ENCODE measurements at regions not wholly inside any gene's neighbourhood (a gene's known extent, or its start where the extent isn't known, plus 50 kb on each side); places are given as distances from the start of the nearest gene placed in this dataset.

DNA sequence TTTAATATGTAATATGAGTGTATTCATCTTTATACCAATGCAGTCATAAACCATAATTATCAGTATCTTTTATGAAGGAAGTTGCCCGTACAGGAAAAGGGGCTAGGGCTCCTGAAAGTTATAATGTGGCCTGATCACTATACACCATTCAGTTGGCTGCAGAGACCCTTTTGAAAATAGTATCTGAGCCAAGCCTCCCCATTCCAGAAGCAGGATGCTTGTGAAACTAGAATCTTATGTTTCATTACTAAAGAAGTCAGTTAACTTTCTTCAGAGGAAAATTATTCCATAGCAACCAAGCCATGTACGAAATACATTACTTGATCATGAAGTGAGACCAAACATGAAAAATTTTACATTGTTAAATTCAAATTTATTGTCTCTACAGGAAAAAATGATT, 251.5 kb upstream of the TCF21 start:
- H2AFZ ChIP-seq (ENCODE audit: low read depth, low read length): no peak overlapping the region
- no peaks in the 10 kb centered on the region for H4K20me1 ChIP-seq (ENCODE audit: insufficient read depth, low read length)
- no peaks in the 10 kb centered on the region for H3K9me3 ChIP-seq (ENCODE audit: insufficient read depth, low read length, severe bottlenecking)
- H3K4me2 ChIP-seq (ENCODE audit: insufficient read depth, low read length): no peak overlapping the region
- H3K4me1 ChIP-seq (ENCODE audit: insufficient read depth, low read length): no peaks in the 10 kb centered on the region
- H3K9ac ChIP-seq (ENCODE audit: low read depth, low read length): no peak overlapping the region
- no peaks in the 10 kb centered on the region for H3K36me3 ChIP-seq (ENCODE audit: insufficient read depth, low read length)
- peaks cover 6% of the 10 kb centered on the region for H3K27me3 ChIP-seq (ENCODE audit: insufficient read depth, low read length, poor library complexity)
- TF ChIP-seq EZH2 (IDR thresholded peaks at IDR 0.05; ENCODE audit: borderline replicate concordance, low read depth, low read length, severe bottlenecking): no peak
- TF ChIP-seq, protein P1, sequence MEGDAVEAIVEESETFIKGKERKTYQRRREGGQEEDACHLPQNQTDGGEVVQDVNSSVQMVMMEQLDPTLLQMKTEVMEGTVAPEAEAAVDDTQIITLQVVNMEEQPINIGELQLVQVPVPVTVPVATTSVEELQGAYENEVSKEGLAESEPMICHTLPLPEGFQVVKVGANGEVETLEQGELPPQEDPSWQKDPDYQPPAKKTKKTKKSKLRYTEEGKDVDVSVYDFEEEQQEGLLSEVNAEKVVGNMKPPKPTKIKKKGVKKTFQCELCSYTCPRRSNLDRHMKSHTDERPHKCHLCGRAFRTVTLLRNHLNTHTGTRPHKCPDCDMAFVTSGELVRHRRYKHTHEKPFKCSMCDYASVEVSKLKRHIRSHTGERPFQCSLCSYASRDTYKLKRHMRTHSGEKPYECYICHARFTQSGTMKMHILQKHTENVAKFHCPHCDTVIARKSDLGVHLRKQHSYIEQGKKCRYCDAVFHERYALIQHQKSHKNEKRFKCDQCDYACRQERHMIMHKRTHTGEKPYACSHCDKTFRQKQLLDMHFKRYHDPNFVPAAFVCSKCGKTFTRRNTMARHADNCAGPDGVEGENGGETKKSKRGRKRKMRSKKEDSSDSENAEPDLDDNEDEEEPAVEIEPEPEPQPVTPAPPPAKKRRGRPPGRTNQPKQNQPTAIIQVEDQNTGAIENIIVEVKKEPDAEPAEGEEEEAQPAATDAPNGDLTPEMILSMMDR (IDR thresholded peaks at IDR 0.05; ENCODE audit: borderline replicate concordance, extremely low read depth, low read length, poor library complexity, severe bottlenecking): no peak
- no peaks in the 10 kb centered on the region for H3K79me2 ChIP-seq (ENCODE audit: insufficient read depth, low read length)
- ATAC-seq (ENCODE audit: insufficient read depth, low read depth) (no peak), DNase-seq (no peak)
- no peak overlapping the region for H3K27ac ChIP-seq (ENCODE audit: low read length)
- no peak overlapping the region for H3K4me3 ChIP-seq (ENCODE audit: low read depth in 1 of 2, low read length in 2 of 2)

DNA sequence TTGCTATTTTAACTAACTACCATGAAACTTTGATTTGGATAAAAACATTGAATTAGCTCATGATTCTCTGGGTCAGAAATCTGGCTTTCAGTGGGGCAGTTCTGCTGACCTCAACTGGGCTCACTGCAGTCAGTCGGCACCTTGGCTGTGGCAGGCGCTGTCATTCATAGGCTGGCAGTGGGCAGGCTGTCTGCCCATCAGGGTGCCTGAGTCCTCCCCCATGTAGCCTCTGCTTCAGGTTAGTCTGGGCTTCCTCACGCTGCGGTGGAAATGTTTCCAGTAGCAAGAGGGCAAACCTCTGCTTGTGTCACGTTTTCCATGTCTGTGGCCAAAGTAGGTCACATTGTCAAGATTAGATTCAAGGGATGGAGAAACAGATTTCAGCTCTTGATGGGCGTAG, 251.0 kb upstream of the TCF21 start:
- Histone ChIP-seq H3K27me3 (ENCODE audit: insufficient read depth, low read length, poor library complexity) (peaks cover 6% of the 10 kb centered on the region), H3K4me3 (ENCODE audit: low read depth in 1 of 2, low read length in 2 of 2) (no peak overlapping the region), H3K9ac (ENCODE audit: low read depth, low read length) (no peak overlapping the region), H2AFZ (ENCODE audit: low read depth, low read length) (no peak overlapping the region), H3K79me2 (ENCODE audit: insufficient read depth, low read length) (no peaks in the 10 kb centered on the region), H4K20me1 (ENCODE audit: insufficient read depth, low read length) (no peaks in the 10 kb centered on the region), H3K27ac (ENCODE audit: low read length) (no peak overlapping the region), H3K36me3 (ENCODE audit: insufficient read depth, low read length) (no peaks in the 10 kb centered on the region), H3K4me2 (ENCODE audit: insufficient read depth, low read length) (no peak overlapping the region), H3K4me1 (ENCODE audit: insufficient read depth, low read length) (no peaks in the 10 kb centered on the region), H3K9me3 (ENCODE audit: insufficient read depth, low read length, severe bottlenecking) (no peaks in the 10 kb centered on the region)
- no peak for TF ChIP-seq EZH2 (IDR thresholded peaks at IDR 0.05; ENCODE audit: borderline replicate concordance, low read depth, low read length, severe bottlenecking)
- TF ChIP-seq, protein P1 (IDR thresholded peaks at IDR 0.05; ENCODE audit: borderline replicate concordance, extremely low read depth, low read length, poor library complexity, severe bottlenecking): no peak
- ATAC-seq (ENCODE audit: insufficient read depth, low read depth) (no peak), DNase-seq (no peak)

DNA sequence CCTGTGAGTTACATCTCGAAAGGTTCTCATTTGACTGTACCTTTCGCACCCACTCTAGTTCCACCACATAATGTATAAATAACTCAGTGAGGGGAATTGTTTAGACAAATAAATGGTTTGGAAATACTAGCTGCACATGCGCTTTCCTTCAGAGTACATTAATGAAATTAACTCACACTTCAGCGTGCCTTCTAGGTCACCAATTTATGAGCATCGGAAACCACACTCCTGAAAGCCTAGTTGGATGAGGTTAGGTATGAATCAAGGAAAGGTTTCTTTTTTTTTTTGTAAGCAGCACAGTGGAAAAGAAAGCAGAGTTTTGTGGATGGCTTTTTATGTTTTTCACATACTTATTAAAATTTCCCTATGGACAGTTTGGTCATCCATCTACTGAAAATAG, 247.8 kb upstream of the TCF21 start:
- H2AFZ ChIP-seq (ENCODE audit: low read depth, low read length): no peak overlapping the region
- no peak overlapping the region for H3K27ac ChIP-seq (ENCODE audit: low read length)
- H3K4me2 ChIP-seq (ENCODE audit: insufficient read depth, low read length): no peak overlapping the region
- no peak overlapping the region for H3K4me3 ChIP-seq (ENCODE audit: low read depth in 1 of 2, low read length in 2 of 2)
- DNase-seq: no peak
- H3K79me2 ChIP-seq (ENCODE audit: insufficient read depth, low read length): no peaks in the 10 kb centered on the region
- no peaks in the 10 kb centered on the region for H3K4me1 ChIP-seq (ENCODE audit: insufficient read depth, low read length)
- H3K9me3 ChIP-seq (ENCODE audit: insufficient read depth, low read length, severe bottlenecking): no peaks in the 10 kb centered on the region
- TF ChIP-seq EZH2 (IDR thresholded peaks at IDR 0.05; ENCODE audit: borderline replicate concordance, low read depth, low read length, severe bottlenecking): no peak
- TF ChIP-seq, protein P1 (IDR thresholded peaks at IDR 0.05; ENCODE audit: borderline replicate concordance, extremely low read depth, low read length, poor library complexity, severe bottlenecking): no peak
- no peaks in the 10 kb centered on the region for H3K36me3 ChIP-seq (ENCODE audit: insufficient read depth, low read length)
- H3K27me3 ChIP-seq (ENCODE audit: insufficient read depth, low read length, poor library complexity): no peaks in the 10 kb centered on the region
- H4K20me1 ChIP-seq (ENCODE audit: insufficient read depth, low read length): no peaks in the 10 kb centered on the region
- H3K9ac ChIP-seq (ENCODE audit: low read depth, low read length): no peak overlapping the region
- ATAC-seq (ENCODE audit: insufficient read depth, low read depth): no peak

DNA sequence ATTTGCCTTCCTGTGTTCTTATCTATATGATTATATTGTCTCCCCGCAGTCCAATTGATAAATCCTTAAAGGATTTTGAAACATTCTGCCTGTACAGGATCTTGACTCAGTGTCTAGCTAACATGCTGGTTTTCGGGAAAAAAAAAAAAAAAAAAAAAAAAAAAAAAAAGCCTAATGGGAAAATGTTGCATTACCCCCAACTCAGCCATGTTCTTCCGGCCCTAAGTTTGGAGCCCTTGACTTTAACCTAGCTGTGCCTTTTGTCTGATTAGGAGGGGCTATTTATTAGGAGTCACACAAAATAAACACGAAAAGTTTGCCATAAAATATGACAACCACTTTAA, 244.4 kb upstream of the TCF21 start:
- Histone ChIP-seq H4K20me1 (ENCODE audit: insufficient read depth, low read length) (no peaks in the 10 kb centered on the region), H3K27me3 (ENCODE audit: insufficient read depth, low read length, poor library complexity) (no peaks in the 10 kb centered on the region), H3K27ac (ENCODE audit: low read length) (no peak overlapping the region), H3K36me3 (ENCODE audit: insufficient read depth, low read length) (no peaks in the 10 kb centered on the region), H3K4me1 (ENCODE audit: insufficient read depth, low read length) (no peaks in the 10 kb centered on the region), H3K4me2 (ENCODE audit: insufficient read depth, low read length) (no peak overlapping the region), H3K9ac (ENCODE audit: low read depth, low read length) (no peak overlapping the region), H2AFZ (ENCODE audit: low read depth, low read length) (no peak overlapping the region), H3K9me3 (ENCODE audit: insufficient read depth, low read length, severe bottlenecking) (no peaks in the 10 kb centered on the region), H3K79me2 (ENCODE audit: insufficient read depth, low read length) (no peaks in the 10 kb centered on the region), H3K4me3 (ENCODE audit: low read depth in 1 of 2, low read length in 2 of 2) (no peak overlapping the region)
- ATAC-seq (ENCODE audit: insufficient read depth, low read depth) (no peak), DNase-seq (no peak)
- no peak for TF ChIP-seq EZH2 (IDR thresholded peaks at IDR 0.05; ENCODE audit: borderline replicate concordance, low read depth, low read length, severe bottlenecking)
- TF ChIP-seq, protein P1 (IDR thresholded peaks at IDR 0.05; ENCODE audit: borderline replicate concordance, extremely low read depth, low read length, poor library complexity, severe bottlenecking): no peak

Measured in DND-41 (cell line).